Lower leg skin (tissue), 3 donors: ENCODE measurements at regions not wholly inside any gene's neighbourhood (a gene's known extent, or its start where the extent isn't known, plus 50 kb on each side); places are given as distances from the start of the nearest gene placed in this dataset.

Experiments
- CTCF ChIP-seq, 3 donors: fragments of 450-650 bp; IDR thresholded peaks; one replicate each; pipeline ENCODE4 v1.5.1; 2016; ENCODE audit warnings: antibody characterized with exemption in 3 of 3, mild to moderate bottlenecking in 3 of 3, moderate library complexity in 2 of 3
- POLR2A ChIP-seq, 2 donors: fragments of 450-650 bp; IDR thresholded peaks; one replicate each; pipeline ENCODE4 v1.6.1; 2016 to 2017; ENCODE audit warnings: antibody characterized with exemption in 2 of 2, mild to moderate bottlenecking in 1 of 2, moderate library complexity in 1 of 2

GRCh38 chr12:124365726-124366430, 71.0 kb downstream of the RFLNA start:
- TF ChIP-seq CTCF (IDR thresholded peaks at IDR 0.05) (no peak), POLR2A (IDR thresholded peaks at IDR 0.05) (no peak)
